AG04450 (cell line): ENCODE measurements at regions not wholly inside any gene's neighbourhood (a gene's known extent, or its start where the extent isn't known, plus 50 kb on each side); places are given as distances from the start of the nearest gene placed in this dataset.
"Not testable (repeated sequence)": the region's sequence is repeated elsewhere in the genome, so short reads cannot be mapped to it uniquely, and the experiment has no call there.

Source experiments
- CTCF ChIA-PET: fragments of 300-600, 350-600 bp; formaldehyde crosslinking; extraction: SDS; loops from one replicate; lab custom pipeline; 2022; ENCODE audit warnings: antibody characterized with exemption, inconsistent platforms; lab: Charles Lee
- POLR2A ChIA-PET: fragments of 350-600 bp; formaldehyde crosslinking; extraction: SDS; loops from one replicate; lab custom pipeline; 2021; ENCODE audit warnings: antibody characterized with exemption, inconsistent platforms; lab: Yijun Ruan, JAX
- DNase-seq: peaks from one replicate; pipeline ENCODE4 v3.0.0-alpha.2; 2011; ENCODE audit warnings: low read depth, low spot score
- H3K27ac ChIP-seq: one replicate; pipeline ENCODE4 v1.5.1; 2012; ENCODE audit warnings: low read depth, low read length, control low read depth
- H3K27me3 ChIP-seq: one replicate; pipeline ENCODE4 v1.6.0; 2012; ENCODE audit warnings: low read length; ENCODE audit not compliant: control insufficient read depth, insufficient read depth
- H3K4me3 ChIP-seq: 2 replicates; pipeline ENCODE4 v1.5.1; 2011; ENCODE audit warnings: mild to moderate bottlenecking, low read depth, low read length, control low read depth
- H3K9me3 ChIP-seq: 2 replicates; pipeline ENCODE4 v1.5.1; 2012; ENCODE audit warnings: low read length; ENCODE audit not compliant: control insufficient read depth, insufficient read depth
- TF ChIP-seq, protein P1 (sequence below): IDR thresholded peaks from 2 replicates; pipeline ENCODE4 v1.5.1; 2011; ENCODE audit warnings: low read depth, low read length, control low read depth, inconsistent platforms

GRCh38 chr1:82783044-82783443 lies 982.3 kb downstream of the ADGRL2 start:
- Histone ChIP-seq H3K4me3 (no peak overlapping the region), H3K9me3 (no peaks in the 10 kb centered on the region)
- DNase-seq: no peak

DNA sequence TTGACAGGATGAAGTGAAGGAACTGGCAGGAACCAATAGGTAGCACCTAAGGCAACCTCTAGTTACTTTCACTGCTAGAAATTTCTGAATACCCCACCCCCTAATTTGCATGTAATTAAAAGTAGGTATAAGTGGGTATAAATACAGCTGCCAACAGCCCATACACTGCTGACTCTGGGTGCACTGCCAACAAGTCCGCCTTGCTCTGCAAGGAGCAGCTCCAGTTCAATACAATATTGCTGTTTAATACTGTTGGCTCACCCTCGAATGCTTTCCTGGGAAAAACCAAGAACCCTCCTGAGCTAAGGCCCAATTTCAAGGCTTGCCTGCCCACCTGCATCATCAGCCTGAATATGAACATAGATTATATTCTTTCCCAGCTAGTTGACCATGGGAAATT lies 981.9 kb downstream of the ADGRL2 start:
- Histone ChIP-seq H3K27ac (no peak overlapping the region), H3K9me3 (no peaks in the 10 kb centered on the region), H3K4me3 (no peak overlapping the region), H3K27me3 (no peaks in the 10 kb centered on the region)
- DNase-seq: no peak
- TF ChIP-seq, protein P1, sequence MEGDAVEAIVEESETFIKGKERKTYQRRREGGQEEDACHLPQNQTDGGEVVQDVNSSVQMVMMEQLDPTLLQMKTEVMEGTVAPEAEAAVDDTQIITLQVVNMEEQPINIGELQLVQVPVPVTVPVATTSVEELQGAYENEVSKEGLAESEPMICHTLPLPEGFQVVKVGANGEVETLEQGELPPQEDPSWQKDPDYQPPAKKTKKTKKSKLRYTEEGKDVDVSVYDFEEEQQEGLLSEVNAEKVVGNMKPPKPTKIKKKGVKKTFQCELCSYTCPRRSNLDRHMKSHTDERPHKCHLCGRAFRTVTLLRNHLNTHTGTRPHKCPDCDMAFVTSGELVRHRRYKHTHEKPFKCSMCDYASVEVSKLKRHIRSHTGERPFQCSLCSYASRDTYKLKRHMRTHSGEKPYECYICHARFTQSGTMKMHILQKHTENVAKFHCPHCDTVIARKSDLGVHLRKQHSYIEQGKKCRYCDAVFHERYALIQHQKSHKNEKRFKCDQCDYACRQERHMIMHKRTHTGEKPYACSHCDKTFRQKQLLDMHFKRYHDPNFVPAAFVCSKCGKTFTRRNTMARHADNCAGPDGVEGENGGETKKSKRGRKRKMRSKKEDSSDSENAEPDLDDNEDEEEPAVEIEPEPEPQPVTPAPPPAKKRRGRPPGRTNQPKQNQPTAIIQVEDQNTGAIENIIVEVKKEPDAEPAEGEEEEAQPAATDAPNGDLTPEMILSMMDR: no peak
- POLR2A ChIA-PET: no interaction called here
- CTCF ChIA-PET: no interaction called here

More at GRCh38 chr1:82783044-82783443, 982.3 kb downstream of the ADGRL2 start:
- CTCF ChIA-PET: no interaction called here
- TF ChIP-seq, protein P1: no peak
- Histone ChIP-seq H3K27ac (no peak overlapping the region), H3K27me3 (no peaks in the 10 kb centered on the region)
- POLR2A ChIA-PET: no interaction called here

- TF ChIP-seq, protein P1: no peak
- DNase-seq: no peak
- ChIA-PET POLR2A (no interaction called here), CTCF (no interaction called here)
- H3K27me3 ChIP-seq: no peaks in the 10 kb centered on the region
- no peak overlapping the region for H3K27ac ChIP-seq
- peaks cover 5% of the 10 kb centered on the region; the same call in 1 of the 2 replicates for H3K9me3 ChIP-seq
- H3K4me3 ChIP-seq: no peak overlapping the region
These were observed 977.9 kb downstream of the ADGRL2 start for GRCh38 chr1:82778612-82779011.

GRCh38 chr1:82777240-82777639 lies 976.5 kb downstream of the ADGRL2 start:
- Histone ChIP-seq H3K27me3 (no peaks in the 10 kb centered on the region), H3K4me3 (no peak overlapping the region), H3K9me3 (peaks cover 5% of the 10 kb centered on the region; the same call in 1 of the 2 replicates), H3K27ac (no peak overlapping the region)
- no peak for DNase-seq
- POLR2A ChIA-PET: no interaction called here
- TF ChIP-seq, protein P1: no peak
- CTCF ChIA-PET: no interaction called here

DNA sequence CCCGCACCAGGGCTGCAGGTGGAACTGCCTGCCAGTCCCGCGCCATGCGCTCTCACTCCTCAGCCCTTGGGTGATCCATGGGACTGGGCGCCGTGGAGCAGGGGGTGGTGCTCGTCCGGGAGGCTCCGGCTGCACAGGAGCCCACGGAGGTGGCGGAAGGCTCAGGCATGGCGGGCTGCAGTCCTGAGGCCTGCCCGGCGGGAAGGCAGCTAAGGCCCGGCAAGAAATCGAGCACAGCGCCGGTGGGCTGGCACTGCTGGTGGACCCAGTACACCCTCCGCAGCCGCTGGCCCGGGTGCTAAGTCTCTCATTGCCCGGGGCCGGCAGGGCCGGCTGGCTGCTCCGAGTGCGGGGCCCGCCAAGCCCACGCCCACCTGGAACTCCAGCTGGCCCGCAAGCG lies 976.0 kb downstream of the ADGRL2 start:
- H3K27ac ChIP-seq, DNase-seq, H3K4me3 ChIP-seq, H3K27me3 ChIP-seq, POLR2A ChIA-PET, CTCF ChIA-PET, H3K9me3 ChIP-seq: not testable (repeated sequence)
